Epithelial cell of proximal tubule (primary cell): ENCODE measurements at regions not wholly inside any gene's neighbourhood (a gene's known extent, or its start where the extent isn't known, plus 50 kb on each side); places are given as distances from the start of the nearest gene placed in this dataset.

Experiments
- DNase-seq: peaks from one replicate; pipeline ENCODE4 v3.0.0-alpha.2; 2011; ENCODE audit warnings: low read depth
- H3K4me3 ChIP-seq: 2 replicates; pipeline ENCODE4 v1.5.1; 2011; ENCODE audit warnings: low read depth, mild to moderate bottlenecking, low read length
- TF ChIP-seq, protein P1 (sequence below): conservative IDR thresholded peaks from 2 replicates; pipeline ENCODE4 v1.5.1; 2012; ENCODE audit warnings: low read depth, mild to moderate bottlenecking, low read length

DNA sequence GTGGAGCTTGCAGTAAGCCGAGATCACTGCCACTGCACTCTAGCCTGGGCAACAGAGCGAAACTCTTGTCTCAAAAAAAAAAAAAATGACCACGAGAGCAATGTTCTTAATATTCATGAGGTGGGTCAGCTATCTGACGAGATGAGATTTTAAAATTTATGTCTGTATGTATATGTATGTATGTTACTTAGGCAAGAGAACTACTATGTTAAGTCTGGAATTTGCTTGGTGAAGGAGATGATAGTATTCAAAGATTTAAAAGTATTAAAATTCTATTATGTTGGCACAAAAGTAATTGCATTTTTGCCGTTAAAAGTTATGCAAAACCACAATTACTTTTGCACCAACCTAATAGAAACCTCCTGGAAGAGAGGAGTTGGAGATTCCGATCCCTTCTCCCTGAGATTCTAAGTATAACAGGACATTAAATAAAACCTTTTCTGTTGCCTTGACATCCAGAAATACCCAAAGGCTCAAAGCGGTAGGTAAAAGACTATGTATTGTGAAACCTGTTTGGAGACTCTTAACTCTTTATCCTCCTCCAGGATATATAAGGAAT lies 114.3 kb upstream of the TNS3 start:
- H3K4me3 ChIP-seq, result no peak overlapping the region
- TF ChIP-seq, protein P1, sequence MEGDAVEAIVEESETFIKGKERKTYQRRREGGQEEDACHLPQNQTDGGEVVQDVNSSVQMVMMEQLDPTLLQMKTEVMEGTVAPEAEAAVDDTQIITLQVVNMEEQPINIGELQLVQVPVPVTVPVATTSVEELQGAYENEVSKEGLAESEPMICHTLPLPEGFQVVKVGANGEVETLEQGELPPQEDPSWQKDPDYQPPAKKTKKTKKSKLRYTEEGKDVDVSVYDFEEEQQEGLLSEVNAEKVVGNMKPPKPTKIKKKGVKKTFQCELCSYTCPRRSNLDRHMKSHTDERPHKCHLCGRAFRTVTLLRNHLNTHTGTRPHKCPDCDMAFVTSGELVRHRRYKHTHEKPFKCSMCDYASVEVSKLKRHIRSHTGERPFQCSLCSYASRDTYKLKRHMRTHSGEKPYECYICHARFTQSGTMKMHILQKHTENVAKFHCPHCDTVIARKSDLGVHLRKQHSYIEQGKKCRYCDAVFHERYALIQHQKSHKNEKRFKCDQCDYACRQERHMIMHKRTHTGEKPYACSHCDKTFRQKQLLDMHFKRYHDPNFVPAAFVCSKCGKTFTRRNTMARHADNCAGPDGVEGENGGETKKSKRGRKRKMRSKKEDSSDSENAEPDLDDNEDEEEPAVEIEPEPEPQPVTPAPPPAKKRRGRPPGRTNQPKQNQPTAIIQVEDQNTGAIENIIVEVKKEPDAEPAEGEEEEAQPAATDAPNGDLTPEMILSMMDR, result no peak
- DNase-seq, result no peak

DNA sequence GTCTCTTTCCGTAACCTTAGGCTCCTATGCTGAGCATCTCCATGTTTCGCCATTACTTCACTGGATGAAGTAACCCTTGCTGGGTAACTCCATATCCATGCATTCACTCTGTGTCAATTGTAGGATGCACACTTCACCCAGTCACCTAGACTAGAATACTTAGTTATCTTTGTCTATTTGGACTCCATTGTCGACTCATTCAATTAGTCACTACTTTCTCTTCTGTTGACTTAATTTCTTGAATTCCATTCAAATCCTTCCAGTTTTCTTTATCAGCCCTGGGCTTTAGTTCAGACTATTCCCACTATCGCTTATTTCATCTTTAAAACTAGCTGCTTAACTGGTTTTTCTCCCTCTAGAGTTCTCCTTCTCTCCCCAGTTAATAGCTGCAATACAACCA lies 111.3 kb upstream of the TNS3 start:
- TF ChIP-seq, protein P1, result no peak
- no peak overlapping the region for H3K4me3 ChIP-seq
- no peak for DNase-seq

DNA sequence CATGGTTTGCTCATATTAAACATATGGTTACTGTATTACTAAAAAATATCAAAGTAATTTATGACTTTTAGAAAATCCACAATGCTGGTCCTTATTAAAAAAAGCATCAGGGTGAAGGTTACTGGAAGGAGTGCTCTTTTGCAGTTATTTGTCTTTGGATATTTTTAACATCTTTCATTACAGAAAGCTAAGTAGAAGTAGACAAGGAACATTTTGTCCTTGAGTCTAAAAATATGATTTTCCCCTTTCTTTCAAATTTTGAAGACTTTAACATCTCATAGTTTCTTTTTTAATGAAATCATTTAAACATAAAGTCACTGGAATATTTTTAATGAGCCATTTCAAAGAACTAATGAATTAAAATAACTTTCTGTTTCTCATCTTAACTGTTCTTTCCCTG lies 110.1 kb upstream of the TNS3 start:
- TF ChIP-seq, protein P1, result no peak
- DNase-seq, result no peak
- H3K4me3 ChIP-seq, result no peak overlapping the region

GRCh38 chr7:47690902-47691558 lies 109.1 kb upstream of the TNS3 start:
- no peak overlapping the region for H3K4me3 ChIP-seq
- TF ChIP-seq, protein P1, result no peak
- no peak for DNase-seq

- no peak overlapping the region for H3K4me3 ChIP-seq
- DNase-seq, result peak; percentile 35
- TF ChIP-seq, protein P1, result no peak
These were observed 107.6 kb upstream of the TNS3 start for GRCh38 chr7:47689558-47689957.

DNA sequence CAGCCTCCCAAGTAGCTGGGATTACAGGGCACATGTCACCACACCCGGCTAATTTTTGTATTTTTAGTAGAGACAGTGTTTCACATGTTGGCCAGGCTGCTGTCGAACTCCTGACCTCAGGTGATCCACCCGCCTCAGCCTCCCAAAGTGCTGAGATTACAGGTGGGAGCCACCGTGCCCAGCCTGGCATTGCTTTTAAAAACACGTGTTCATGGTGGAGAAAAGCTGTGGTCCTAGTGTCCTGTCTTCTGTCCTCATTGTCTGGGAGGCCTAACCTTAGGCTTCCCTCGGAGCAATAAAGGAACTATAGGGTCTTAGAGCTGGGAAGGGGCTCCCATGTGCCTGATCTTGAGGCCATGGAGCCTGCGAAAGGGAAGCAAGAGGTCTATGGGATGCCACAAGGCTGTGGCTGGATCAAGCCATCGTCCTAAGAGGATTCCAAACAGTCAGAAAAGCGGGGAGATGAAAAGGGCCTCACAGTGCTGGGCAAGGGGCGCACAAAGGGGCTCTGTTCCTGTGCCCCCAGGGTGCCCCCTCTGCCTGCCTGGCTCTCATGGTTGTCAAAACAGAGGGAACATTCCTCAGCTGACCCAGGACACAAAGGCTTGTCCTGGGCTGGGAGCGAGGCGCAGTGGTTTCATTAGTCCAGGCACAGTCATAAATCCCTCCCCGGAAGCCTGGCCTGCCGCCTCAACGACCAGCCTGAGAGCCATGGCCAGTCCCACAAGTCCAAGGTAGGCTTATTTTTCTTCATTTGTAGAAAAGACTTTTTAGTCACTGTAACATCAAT lies 106.6 kb upstream of the TNS3 start:
- no peak overlapping the region for H3K4me3 ChIP-seq
- TF ChIP-seq, protein P1, result no peak
- no peak for DNase-seq
